Calu3 (cell line): ENCODE measurements at regions not wholly inside any gene's neighbourhood (a gene's known extent, or its start where the extent isn't known, plus 50 kb on each side); places are given as distances from the start of the nearest gene placed in this dataset.

Experiments
- BruUV-seq: library from RNA; stranded (reverse); fragments of 400-500 nt; replicated peaks from 2 replicates; lab custom pipeline; 2021; lab: Mats Ljungman, UMichigan
- CTCF ChIA-PET: fragments of 300-600 bp; sonication (Branson Sonifier 250); formaldehyde crosslinking; loops from one replicate; lab custom pipeline; 2022; ENCODE audit warnings: antibody characterized with exemption; lab: Charles Lee
- DNase-seq: peaks from one replicate; pipeline ENCODE4 v3.0.0; 2022
- H3K27ac Mint-ChIP-seq: one replicate; pipeline ENCODE4 v1.8.0; 2022; ENCODE audit warnings: mixed read lengths; ENCODE audit not compliant: unreplicated experiment
- H3K27me3 Mint-ChIP-seq: one replicate; pipeline ENCODE4 v1.8.0; 2022; ENCODE audit warnings: mixed read lengths; ENCODE audit not compliant: unreplicated experiment
- H3K36me3 Mint-ChIP-seq: one replicate; pipeline ENCODE4 v1.8.0; 2022; ENCODE audit warnings: mild to moderate bottlenecking, moderate library complexity, mixed read lengths; ENCODE audit not compliant: insufficient read depth, unreplicated experiment
- H3K4me1 Mint-ChIP-seq: one replicate; pipeline ENCODE4 v1.8.0; 2022; ENCODE audit warnings: mild to moderate bottlenecking, low read depth, mixed read lengths; ENCODE audit not compliant: unreplicated experiment
- H3K4me3 Mint-ChIP-seq: one replicate; pipeline ENCODE4 v1.8.0; 2022; ENCODE audit warnings: mild to moderate bottlenecking, low read depth, moderate library complexity, mixed read lengths; ENCODE audit not compliant: unreplicated experiment
- H3K9me3 Mint-ChIP-seq: one replicate; pipeline ENCODE4 v1.8.0; 2022; ENCODE audit warnings: low read depth, mixed read lengths; ENCODE audit not compliant: unreplicated experiment
- intact Hi-C: fragments of 100-400 bp; cut with micrococcal nuclease; formaldehyde crosslinking; loops from one replicate; pipeline ENCODE4 v1.10.0; 2022; ENCODE audit not compliant: unreplicated experiment
- TF ChIP-seq, protein P1 (sequence below): fragments of 200-600 bp; IDR thresholded peaks from one replicate; pipeline ENCODE4 v1.8.0; 2022; ENCODE audit warnings: antibody characterized with exemption; ENCODE audit not compliant: unreplicated experiment

DNA sequence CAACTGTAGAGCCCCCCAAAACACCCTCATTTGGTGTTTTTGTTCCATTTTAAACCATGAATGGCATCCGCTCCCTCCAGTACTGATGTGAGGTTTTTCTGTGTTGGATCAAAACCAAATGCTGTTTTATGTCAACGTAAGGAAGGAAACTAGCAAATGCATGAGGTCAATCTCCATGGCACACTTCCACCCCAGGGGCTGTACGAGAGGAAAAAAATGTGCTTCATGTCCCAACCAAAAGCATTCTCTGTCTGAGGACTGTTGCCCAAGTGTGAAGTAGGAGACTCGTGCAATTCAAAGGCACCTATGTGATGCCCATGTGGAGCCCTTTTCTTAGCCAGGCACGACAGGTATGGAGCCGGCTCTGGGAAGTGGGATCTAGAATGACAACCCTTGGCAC is 180.3 kb upstream of the MKI67 start:
- BruUV-seq, result no TSS peak
- H3K4me1 Mint-ChIP-seq, result no peaks in the 10 kb centered on the region
- no peaks in the 10 kb centered on the region for H3K27me3 Mint-ChIP-seq
- no peak overlapping the region for H3K27ac Mint-ChIP-seq
- CTCF ChIA-PET, result no interaction called here
- H3K4me3 Mint-ChIP-seq, result no peak overlapping the region
- H3K9me3 Mint-ChIP-seq, result peaks cover 7% of the 10 kb centered on the region
- TF ChIP-seq, protein P1, sequence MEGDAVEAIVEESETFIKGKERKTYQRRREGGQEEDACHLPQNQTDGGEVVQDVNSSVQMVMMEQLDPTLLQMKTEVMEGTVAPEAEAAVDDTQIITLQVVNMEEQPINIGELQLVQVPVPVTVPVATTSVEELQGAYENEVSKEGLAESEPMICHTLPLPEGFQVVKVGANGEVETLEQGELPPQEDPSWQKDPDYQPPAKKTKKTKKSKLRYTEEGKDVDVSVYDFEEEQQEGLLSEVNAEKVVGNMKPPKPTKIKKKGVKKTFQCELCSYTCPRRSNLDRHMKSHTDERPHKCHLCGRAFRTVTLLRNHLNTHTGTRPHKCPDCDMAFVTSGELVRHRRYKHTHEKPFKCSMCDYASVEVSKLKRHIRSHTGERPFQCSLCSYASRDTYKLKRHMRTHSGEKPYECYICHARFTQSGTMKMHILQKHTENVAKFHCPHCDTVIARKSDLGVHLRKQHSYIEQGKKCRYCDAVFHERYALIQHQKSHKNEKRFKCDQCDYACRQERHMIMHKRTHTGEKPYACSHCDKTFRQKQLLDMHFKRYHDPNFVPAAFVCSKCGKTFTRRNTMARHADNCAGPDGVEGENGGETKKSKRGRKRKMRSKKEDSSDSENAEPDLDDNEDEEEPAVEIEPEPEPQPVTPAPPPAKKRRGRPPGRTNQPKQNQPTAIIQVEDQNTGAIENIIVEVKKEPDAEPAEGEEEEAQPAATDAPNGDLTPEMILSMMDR, result no peak
- no peaks in the 10 kb centered on the region for H3K36me3 Mint-ChIP-seq
- intact Hi-C loops, result no loop called here
- DNase-seq, result no peak

DNA sequence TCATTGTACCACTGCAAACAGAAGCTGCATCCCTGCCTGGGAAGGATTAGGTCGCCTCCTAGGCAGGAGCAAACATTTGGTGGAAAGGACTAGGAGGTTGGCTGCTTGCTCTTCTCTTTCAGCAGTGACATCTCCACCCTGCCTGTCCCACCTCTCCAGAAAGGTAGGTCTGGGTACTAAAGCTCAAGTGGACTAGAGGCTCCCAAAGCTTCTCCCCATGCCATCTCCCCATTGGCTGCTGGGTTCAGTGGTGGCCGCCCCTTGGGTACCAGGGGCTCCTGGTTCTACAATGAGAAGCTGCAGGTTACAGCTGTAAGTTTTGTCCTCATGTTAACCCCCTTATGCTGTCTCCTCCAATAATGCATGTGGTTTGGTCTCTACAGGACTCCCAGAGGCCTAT is 180.7 kb upstream of the MKI67 start:
- no peaks in the 10 kb centered on the region for H3K4me1 Mint-ChIP-seq
- TF ChIP-seq, protein P1, result no peak
- no peak for DNase-seq
- intact Hi-C loops, result no loop called here
- BruUV-seq, result no TSS peak
- H3K4me3 Mint-ChIP-seq, result no peak overlapping the region
- peaks cover 7% of the 10 kb centered on the region for H3K9me3 Mint-ChIP-seq
- CTCF ChIA-PET, result interaction anchor here (0.9 kb wide), 1 partner anchor 27 kb away, joined by 3 read pairs; no protein-coding TSS in a partner anchor
- no peaks in the 10 kb centered on the region for H3K36me3 Mint-ChIP-seq
- H3K27me3 Mint-ChIP-seq, result no peaks in the 10 kb centered on the region
- no peak overlapping the region for H3K27ac Mint-ChIP-seq

DNA sequence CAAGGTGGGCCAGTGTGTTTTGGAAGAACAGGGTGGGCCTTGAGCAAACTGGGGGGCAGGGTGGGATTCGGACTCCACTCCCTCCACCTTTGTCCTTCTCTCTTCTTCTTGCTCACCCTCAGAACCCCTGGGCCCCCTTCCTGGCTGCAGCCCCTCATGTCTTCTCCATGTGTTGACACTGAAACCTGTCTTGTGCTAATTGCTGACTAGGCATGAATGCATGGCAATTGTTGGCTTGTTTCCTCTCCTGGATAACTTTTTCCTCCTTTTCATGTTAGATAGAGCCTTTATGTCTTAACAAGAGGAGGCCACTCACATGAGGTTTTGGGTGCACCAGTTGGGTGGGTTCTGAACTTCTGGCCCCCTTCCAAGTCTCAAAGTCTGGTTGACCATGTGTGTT is 181.6 kb upstream of the MKI67 start:
- TF ChIP-seq, protein P1, result no peak
- peaks cover 7% of the 10 kb centered on the region for H3K9me3 Mint-ChIP-seq
- no peaks in the 10 kb centered on the region for H3K4me1 Mint-ChIP-seq
- intact Hi-C loops, result no loop called here
- CTCF ChIA-PET, result interaction anchor here (0.9 kb wide), 1 partner anchor 28 kb away, joined by 3 read pairs; no protein-coding TSS in a partner anchor
- no peak overlapping the region for H3K4me3 Mint-ChIP-seq
- no peaks in the 10 kb centered on the region for H3K36me3 Mint-ChIP-seq
- H3K27ac Mint-ChIP-seq, result no peak overlapping the region
- H3K27me3 Mint-ChIP-seq, result no peaks in the 10 kb centered on the region
- no TSS peak for BruUV-seq
- DNase-seq, result no peak

DNA sequence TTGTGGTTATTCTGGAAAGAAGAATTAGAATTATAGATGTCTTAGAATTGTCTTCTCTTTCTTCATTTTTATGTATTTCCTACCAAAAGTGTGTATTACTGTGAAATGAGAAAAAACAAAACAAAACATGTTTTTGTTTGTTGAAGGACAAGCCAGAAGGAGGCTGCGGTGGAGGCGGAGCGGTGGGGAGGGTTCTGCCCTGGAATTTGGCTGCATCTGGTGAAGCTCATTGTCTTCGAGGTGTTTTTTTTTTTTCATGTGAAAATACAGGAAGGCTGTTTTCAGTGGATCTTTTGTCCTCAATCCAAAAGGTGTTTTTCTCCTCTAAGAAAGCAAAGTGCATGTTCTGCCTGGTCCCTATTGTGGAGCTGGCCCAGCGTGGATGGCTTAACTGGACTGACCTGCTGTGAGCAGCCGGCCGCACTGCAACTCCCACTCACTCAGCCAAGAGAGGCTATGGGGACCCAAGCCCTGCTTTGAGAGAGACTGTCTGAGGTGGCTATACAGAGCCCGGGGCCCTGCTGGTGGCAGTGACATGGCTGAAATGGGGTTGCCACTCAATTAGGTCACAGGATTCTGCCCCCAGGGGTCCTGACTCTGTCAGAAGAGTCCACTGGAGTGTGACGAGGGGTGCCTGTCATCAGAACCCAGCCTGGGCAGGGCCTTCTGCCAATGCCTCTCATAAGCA is 184.9 kb upstream of the MKI67 start:
- TF ChIP-seq, protein P1, result no peak
- Mint-ChIP-seq H3K9me3 (no peaks in the 10 kb centered on the region), H3K27me3 (peaks cover 11% of the 10 kb centered on the region), H3K36me3 (no peaks in the 10 kb centered on the region), H3K4me3 (no peak overlapping the region), H3K4me1 (no peaks in the 10 kb centered on the region), H3K27ac (no peak overlapping the region)
- no TSS peak for BruUV-seq
- no peak for DNase-seq
- intact Hi-C loops, result no loop called here
- CTCF ChIA-PET, result no interaction called here
